Activated naive CD4-positive, alpha-beta T cell treated with Interleukin-2 at 50 U/mL for 16 hours (primary cell): ENCODE measurements at regions not wholly inside any gene's neighbourhood (a gene's known extent, or its start where the extent isn't known, plus 50 kb on each side); places are given as distances from the start of the nearest gene placed in this dataset.
A peak's percentile ranks its signal among the peaks of the same experiment; 100 is the strongest.

ENCODE experiments used
- DNase-seq: peaks from one replicate; pipeline ENCODE4 v3.0.0-alpha.2; 2020

GRCh38 chr5:8150791-8151190 lies 281.8 kb downstream of the MTRR start:
- no peak for DNase-seq

GRCh38 chr5:8156706-8157105 lies 287.8 kb downstream of the MTRR start:
- no peak for DNase-seq

- DNase-seq: no peak
Observed at GRCh38 chr5:8157320-8157822, 288.4 kb downstream of the MTRR start.

GRCh38 chr5:8176101-8176693 lies 307.2 kb downstream of the MTRR start:
- DNase-seq: no peak

- DNase-seq: peak; percentile 20
Observed at GRCh38 chr5:8184455-8185063, 315.6 kb downstream of the MTRR start.

GRCh38 chr5:8185852-8186251 lies 316.9 kb downstream of the MTRR start:
- no peak for DNase-seq

- DNase-seq: no peak
Observed at GRCh38 chr5:8188874-8189565, 320.1 kb downstream of the MTRR start.

GRCh38 chr5:8192840-8193239 lies 323.9 kb downstream of the MTRR start:
- DNase-seq: no peak

- no peak for DNase-seq
Observed at GRCh38 chr5:8196061-8196460, 327.1 kb downstream of the MTRR start.

GRCh38 chr5:8208307-8208706 lies 339.4 kb downstream of the MTRR start:
- DNase-seq: no peak

- DNase-seq: no peak
Observed at GRCh38 chr5:8209500-8209899, 340.6 kb downstream of the MTRR start.

GRCh38 chr5:8213701-8214240 lies 344.8 kb downstream of the MTRR start:
- DNase-seq: no peak

- no peak for DNase-seq
Observed at GRCh38 chr5:8216921-8217320, 348.0 kb downstream of the MTRR start.

GRCh38 chr5:8226148-8226547 lies 357.2 kb downstream of the MTRR start:
- no peak for DNase-seq

GRCh38 chr5:8227112-8227511 lies 358.2 kb downstream of the MTRR start:
- no peak for DNase-seq

- no peak for DNase-seq
Observed at GRCh38 chr5:8229551-8229950, 360.6 kb downstream of the MTRR start.

- DNase-seq: no peak
Observed at GRCh38 chr5:8230868-8231267, 361.9 kb downstream of the MTRR start.

- no peak for DNase-seq
Observed at GRCh38 chr5:8233479-8233878, 364.5 kb downstream of the MTRR start.

- no peak for DNase-seq
Observed at GRCh38 chr5:8234179-8234770, 365.3 kb downstream of the MTRR start.

GRCh38 chr5:8238080-8238479 lies 369.1 kb downstream of the MTRR start:
- DNase-seq: no peak

GRCh38 chr5:8239198-8239597 lies 370.2 kb downstream of the MTRR start:
- no peak for DNase-seq

GRCh38 chr5:8239646-8240045 lies 370.7 kb downstream of the MTRR start:
- no peak for DNase-seq

- no peak for DNase-seq
Observed at GRCh38 chr5:8241076-8241475, 372.1 kb downstream of the MTRR start.

GRCh38 chr5:8241558-8241957 lies 372.6 kb downstream of the MTRR start:
- no peak for DNase-seq
